K562 (cell line): ENCODE measurements at regions not wholly inside any gene's neighbourhood (a gene's known extent, or its start where the extent isn't known, plus 50 kb on each side); places are given as distances from the start of the nearest gene placed in this dataset.

ENCODE experiments used
- ATAC-seq: fragments of 200-7000 bp; cut with Tn5 transposase; 3 replicates; pipeline ENCODE4 v1.9.1; 2020; ENCODE audit warnings: moderate library complexity
- BruUV-seq: library from RNA; stranded (reverse); fragments of 400-500 nt; replicated peaks from 2 replicates; lab custom pipeline; 2021; lab: Mats Ljungman, UMichigan
- CTCF ChIA-PET: fragments of 300-600 bp; formaldehyde crosslinking; extraction: SDS; loops from one replicate; lab custom pipeline; 2021; ENCODE audit warnings: low intra/inter-chr PET ratio; lab: Yijun Ruan, JAX
- POLR2A ChIA-PET: fragments of 300-600, 350-650 bp; sonication (Branson Sonifier 250); formaldehyde crosslinking; extraction: SDS; loops from one replicate; lab custom pipeline; 2021; ENCODE audit warnings: antibody characterized with exemption, inconsistent platforms; lab: Yijun Ruan, JAX
- DNase-seq, 4 experiments: peaks; one replicate each; pipeline versions ENCODE4 v3.0.0 to v3.0.0-alpha.2; 2011 to 2018; ENCODE audit warnings: low spot score in 3 of 4, mixed read lengths in 3 of 4; ENCODE audit errors: extremely low read depth in 1 of 4
- FAIRE-seq: peaks from 2 replicates; lab custom pipeline; 2011; peaks lifted over from hg19 to GRCh38; lab: Jason Lieb, UNC
- H2AFZ ChIP-seq: 2 replicates; pipeline ENCODE4 v1.6.0; 2011; ENCODE audit warnings: low read depth, low read length, control low read depth, inconsistent platforms
- H3K27ac ChIP-seq: fragments of 200-600 bp; 3 replicates; pipeline ENCODE4 v1.8.0; 2011; ENCODE audit warnings: low read depth, mild to moderate bottlenecking, control low read depth, inconsistent platforms, low read length, moderate library complexity, mixed read lengths; ENCODE audit errors: extremely low read depth
- H3K27me3 ChIP-seq, 2 experiments: fragments of 300-600 bp in 1 of 2; 2 replicates in 1 of 2; 3 replicates in 1 of 2; pipeline versions ENCODE4 v1.6.0 to v1.8.0; 2011; ENCODE audit warnings: inconsistent platforms in 2 of 2, low read length in 2 of 2, mild to moderate bottlenecking in 1 of 2, mixed read lengths in 1 of 2, moderate library complexity in 1 of 2; ENCODE audit not compliant: control insufficient read depth in 2 of 2, insufficient read depth in 2 of 2
- H3K36me3 ChIP-seq: fragments of 300-600 bp; 3 replicates; pipeline ENCODE4 v1.8.0; 2011; ENCODE audit warnings: mild to moderate bottlenecking, low read length, inconsistent platforms; ENCODE audit not compliant: control insufficient read depth, insufficient read depth
- H3K4me1 ChIP-seq, 2 experiments: fragments of 200-600 bp in 1 of 2; replicated peaks in 1 of 2; 2 replicates in 1 of 2; 3 replicates in 1 of 2; pipeline versions ENCODE4 v1.5.1 to v1.8.0; 2011; ENCODE audit warnings: inconsistent platforms in 2 of 2, low read length in 2 of 2, mild to moderate bottlenecking in 1 of 2, mixed read lengths in 1 of 2, moderate library complexity in 1 of 2; ENCODE audit not compliant: control insufficient read depth in 2 of 2, insufficient read depth in 2 of 2
- H3K4me2 ChIP-seq: 2 replicates; pipeline ENCODE4 v1.6.1; 2011; ENCODE audit warnings: low read length, control low read depth, inconsistent platforms, mixed read lengths; ENCODE audit not compliant: insufficient read depth
- H3K4me3 ChIP-seq: fragments of 200-600 bp; sonication (generic), shearing (Covaris generic); 2 replicates; pipeline ENCODE4 v1.5.1; 2016; ENCODE audit warnings: control low read depth, inconsistent platforms
- H3K79me2 ChIP-seq: fragments of 200-600 bp; 3 replicates; pipeline ENCODE4 v1.8.0; 2011; ENCODE audit warnings: low read length, inconsistent platforms; ENCODE audit not compliant: control insufficient read depth, insufficient read depth
- H3K9ac ChIP-seq, 2 experiments: 2 replicates each; pipeline versions ENCODE4 v1.6.0 to v1.6.1; 2011; ENCODE audit warnings: low read depth in 2 of 2, low read length in 2 of 2, control low read depth in 1 of 2, inconsistent platforms in 1 of 2, mild to moderate bottlenecking in 1 of 2, mixed read lengths in 1 of 2; ENCODE audit not compliant: insufficient read depth in 1 of 2
- H3K9me1 ChIP-seq: one replicate; pipeline ENCODE4 v1.6.0; 2011; ENCODE audit warnings: inconsistent platforms, mild to moderate bottlenecking, low read length, moderate library complexity; ENCODE audit not compliant: control insufficient read depth, insufficient read depth
- H3K9me3 ChIP-seq: replicated peaks from 2 replicates; pipeline ENCODE4 v1.5.1; 2011; ENCODE audit warnings: low read depth, low read length, inconsistent platforms; ENCODE audit not compliant: control insufficient read depth, insufficient read depth
- H4K20me1 ChIP-seq: replicated peaks from 2 replicates; pipeline ENCODE4 v1.6.1; 2011; ENCODE audit warnings: low read length, inconsistent platforms, mixed read lengths; ENCODE audit not compliant: control insufficient read depth, insufficient read depth
- ADNP ChIP-seq: fragments of 200-800 bp; sonication (Bioruptor generic); IDR thresholded peaks from 2 replicates; pipeline ENCODE4 v1.6.1; 2016; ENCODE audit warnings: missing genetic modification characterization, missing compliant biosample characterization
- AFF4 ChIP-seq: sonication (generic); formaldehyde crosslinking; IDR thresholded peaks from 2 replicates; pipeline ENCODE4 v1.8.0; 2023; ENCODE audit warnings: mild to moderate bottlenecking, missing genetic modification reagents
- ARID1B ChIP-seq: fragments of 450-650 bp; IDR thresholded peaks from 2 replicates; pipeline ENCODE4 v1.6.1; 2016; ENCODE audit warnings: antibody characterized with exemption, mild to moderate bottlenecking, inconsistent platforms
- ESRRA ChIP-seq: fragments of 450-650 bp; IDR thresholded peaks from 2 replicates; pipeline ENCODE4 v1.6.1; 2014; ENCODE audit warnings: low read depth, mild to moderate bottlenecking, moderate library complexity, borderline replicate concordance
- GATAD2B ChIP-seq: fragments of 450-650 bp; IDR thresholded peaks from 2 replicates; pipeline ENCODE4 v1.6.1; 2017; ENCODE audit warnings: mild to moderate bottlenecking, borderline replicate concordance
- HDAC3 ChIP-seq: fragments of 450-650 bp; IDR thresholded peaks from 2 replicates; pipeline ENCODE4 v1.6.1; 2018; ENCODE audit warnings: borderline replicate concordance, mild to moderate bottlenecking, moderate library complexity; ENCODE audit not compliant: partially characterized antibody
- KLF1 ChIP-seq: fragments of 450-650 bp; IDR thresholded peaks from 2 replicates; pipeline ENCODE4 v1.6.1; 2016; ENCODE audit warnings: missing genetic modification characterization, missing compliant biosample characterization
- LCOR ChIP-seq: sonication (generic); formaldehyde crosslinking; IDR thresholded peaks from 2 replicates; pipeline ENCODE4 v1.8.0; 2022; ENCODE audit warnings: mild to moderate bottlenecking, missing genetic modification reagents
- MTA3 ChIP-seq: fragments of 450-650 bp; formaldehyde crosslinking; IDR thresholded peaks from 2 replicates; pipeline ENCODE4 v1.6.1; 2017; ENCODE audit warnings: mild to moderate bottlenecking, borderline replicate concordance
- RNF2 ChIP-seq: sonication (generic); IDR thresholded peaks from 2 replicates; pipeline ENCODE4 v1.6.1; 2016
- TGIF2 ChIP-seq: sonication (generic); formaldehyde crosslinking; IDR thresholded peaks from 2 replicates; pipeline ENCODE4 v1.8.1; 2022; ENCODE audit warnings: mild to moderate bottlenecking, missing genetic modification reagents, moderate library complexity
- ZNF12 ChIP-seq: sonication (generic); formaldehyde crosslinking; IDR thresholded peaks from 2 replicates; pipeline ENCODE4 v1.4.0; 2020; ENCODE audit warnings: mild to moderate bottlenecking, missing genetic modification reagents
- ZNF217 ChIP-seq: sonication (generic); formaldehyde crosslinking; IDR thresholded peaks from 2 replicates; pipeline ENCODE4 v1.8.0; 2022; ENCODE audit warnings: mild to moderate bottlenecking, missing genetic modification reagents
- ZNF253 ChIP-seq: fragments of 250-450 bp; sonication (Bioruptor Pico); conservative IDR thresholded peaks from 2 replicates; pipeline ENCODE4 v1.6.1; 2021; ENCODE audit warnings: mild to moderate bottlenecking
- ZNF511 ChIP-seq: sonication (generic); formaldehyde crosslinking; IDR thresholded peaks from 2 replicates; pipeline ENCODE4 v1.8.0; 2022; ENCODE audit warnings: mild to moderate bottlenecking, missing genetic modification reagents
- WGBS: fragments of 100-300 bp; shearing (Covaris generic); methylation state at CpG from one replicate; pipeline ENCODE4 v1.1.6; 2016; ENCODE audit warnings: low coverage, mixed read lengths; ENCODE audit not compliant: insufficient coverage; ENCODE audit errors: missing lambda C conversion rate; 5-methylcytosine and 5-hydroxymethylcytosine counted together
- in situ Hi-C: fragments of 300-500 bp; cut with MboI; formaldehyde crosslinking; loops from 4 replicates; pipeline ENCODE4 v1.15.0; 2018; ENCODE audit warnings: inconsistent platforms, mixed read lengths
- intact Hi-C: fragments of 100-400 bp; cut with micrococcal nuclease; formaldehyde crosslinking; loops from 2 replicates; pipeline ENCODE4 v1.14.2; 2022

- intact Hi-C loops, result no loop called here
- in situ Hi-C loops, result no loop called here
These were observed 86.8 kb upstream of the SH3BP4 start for GRCh38 chr2:234865040-234865439.

GRCh38 chr2:234864506-234864905 lies 87.3 kb upstream of the SH3BP4 start:
- POLR2A ChIA-PET, result no interaction called here
- no peaks in the 10 kb centered on the region for H3K27me3 ChIP-seq
- no peak for DNase-seq
- no peak overlapping the region for H3K27ac ChIP-seq
- no peak for FAIRE-seq
- CTCF ChIA-PET, result no interaction called here
- H4K20me1 ChIP-seq, result no peaks in the 10 kb centered on the region
- no peaks in the 10 kb centered on the region for H3K36me3 ChIP-seq
- intact Hi-C loops (no loop called here), in situ Hi-C loops (no loop called here)
- no peaks in the 10 kb centered on the region for H3K9me1 ChIP-seq
- ATAC-seq, result no peak
- no peak overlapping the region for H3K9ac ChIP-seq
- H3K4me1 ChIP-seq, result no peaks in the 10 kb centered on the region
- no peaks in the 10 kb centered on the region for H3K79me2 ChIP-seq
- no peak overlapping the region for H3K4me3 ChIP-seq
- no peaks in the 10 kb centered on the region for H3K9me3 ChIP-seq
- H2AFZ ChIP-seq, result no peak overlapping the region
- H3K4me2 ChIP-seq, result no peak overlapping the region
- 0% methylated on average over 5 of the region's 5 CpGs for WGBS
- BruUV-seq, result no TSS peak
- TF ChIP-seq HDAC3, result no peak
- TF ChIP-seq GATAD2B, result no peak
- no peak for TF ChIP-seq AFF4 (CRISPR knock-in tag)
- TF ChIP-seq TGIF2 (CRISPR knock-in tag), result no peak
- TF ChIP-seq ZNF217 (CRISPR knock-in tag), result no peak
- no peak for TF ChIP-seq LCOR (CRISPR knock-in tag)
- no peak for TF ChIP-seq ZNF253 (CRISPR knock-in tag)
- no peak for TF ChIP-seq ESRRA
- no peak for TF ChIP-seq MTA3
- no peak for TF ChIP-seq KLF1 (tag)
- TF ChIP-seq RNF2, result no peak
- TF ChIP-seq ZNF511 (CRISPR knock-in tag), result no peak
- no peak for TF ChIP-seq ADNP (tag)
- TF ChIP-seq ARID1B, result no peak

More at GRCh38 chr2:234865040-234865439, 86.8 kb upstream of the SH3BP4 start:
- Histone ChIP-seq H3K79me2 (no peaks in the 10 kb centered on the region), H3K27ac (no peak overlapping the region), H3K36me3 (no peaks in the 10 kb centered on the region), H3K4me2 (no peak overlapping the region), H3K4me3 (no peak overlapping the region), H3K9me3 (no peaks in the 10 kb centered on the region), H3K9me1 (no peaks in the 10 kb centered on the region), H4K20me1 (no peaks in the 10 kb centered on the region), H3K4me1 (no peaks in the 10 kb centered on the region), H2AFZ (no peak overlapping the region), H3K9ac (no peak overlapping the region), H3K27me3 (no peaks in the 10 kb centered on the region)
- ChIA-PET CTCF (no interaction called here), POLR2A (no interaction called here)
- ATAC-seq (no peak), DNase-seq (no peak), FAIRE-seq (no peak)
- 0% methylated on average over 4 of the region's 5 CpGs for WGBS
- BruUV-seq, result no TSS peak
- TF ChIP-seq LCOR (CRISPR knock-in tag), result no peak
- peak; percentile 23; the same call in 1 of the 2 replicates for TF ChIP-seq ZNF12
